GM23338 (cell line): ENCODE measurements at regions not wholly inside any gene's neighbourhood (a gene's known extent, or its start where the extent isn't known, plus 50 kb on each side); places are given as distances from the start of the nearest gene placed in this dataset.

Experiments
- ATAC-seq: fragments of 200-7000 bp; cut with Tn5 transposase; 3 replicates; pipeline ENCODE4 v1.9.1; 2020
- DNase-seq: peaks from one replicate; pipeline ENCODE4 v3.0.0-alpha.2; 2015; ENCODE audit warnings: low spot score
- H2AFZ ChIP-seq: fragments of 200-600 bp; sonication (generic); 2 replicates; pipeline ENCODE4 v1.8.0; 2016; ENCODE audit warnings: antibody characterized with exemption, mild to moderate bottlenecking, moderate library complexity
- H3F3A ChIP-seq: fragments of 200-600 bp; sonication (generic); replicated peaks from 2 replicates; pipeline ENCODE4 v1.8.0; 2017; ENCODE audit warnings: antibody characterized with exemption, mixed run types, low read depth
- H3K27ac ChIP-seq: fragments of 200-600 bp; sonication (generic); 2 replicates; pipeline ENCODE4 v1.6.1; 2016; ENCODE audit warnings: low read depth
- H3K27me3 ChIP-seq: fragments of 200-600 bp; sonication (generic); 2 replicates; pipeline ENCODE4 v1.8.0; 2016; ENCODE audit warnings: mild to moderate bottlenecking, mixed run types, moderate library complexity; ENCODE audit not compliant: insufficient read depth
- H3K36me3 ChIP-seq: fragments of 200-600 bp; sonication (generic); 2 replicates; pipeline ENCODE4 v1.8.0; 2016; ENCODE audit warnings: mild to moderate bottlenecking; ENCODE audit not compliant: insufficient read depth
- H3K4me1 ChIP-seq: fragments of 200-600 bp; sonication (generic); 2 replicates; pipeline ENCODE4 v1.8.0; 2016; ENCODE audit warnings: mild to moderate bottlenecking, moderate library complexity; ENCODE audit not compliant: insufficient read depth
- H3K4me2 ChIP-seq: fragments of 200-600 bp; sonication (generic); 2 replicates; pipeline ENCODE4 v1.7.1; 2017; ENCODE audit warnings: mixed run types
- H3K4me3 ChIP-seq: fragments of 200-600 bp; sonication (generic); 2 replicates; pipeline ENCODE4 v1.6.1; 2016; ENCODE audit warnings: mixed run types
- H3K79me2 ChIP-seq: fragments of 200-600 bp; sonication (generic); replicated peaks from 2 replicates; pipeline ENCODE4 v1.8.0; 2017; ENCODE audit warnings: mild to moderate bottlenecking; ENCODE audit not compliant: insufficient read depth
- H3K9me2 ChIP-seq: fragments of 200-600 bp; sonication (generic); 2 replicates; pipeline ENCODE4 v1.8.0; 2017; ENCODE audit not compliant: insufficient read depth
- H4K20me1 ChIP-seq: fragments of 200-600 bp; sonication (generic); replicated peaks from 2 replicates; pipeline ENCODE4 v1.8.0; 2017; ENCODE audit warnings: mild to moderate bottlenecking; ENCODE audit not compliant: insufficient read depth
- H3K27ac Mint-ChIP-seq: 2 replicates; pipeline ENCODE4 v1.8.0; 2020; ENCODE audit warnings: inconsistent platforms, mild to moderate bottlenecking, moderate library complexity, mixed read lengths
- H3K27me3 Mint-ChIP-seq: 3 replicates; pipeline ENCODE4 v1.8.0; 2022; ENCODE audit warnings: low read depth, mild to moderate bottlenecking, moderate library complexity, mixed read lengths, inconsistent platforms; ENCODE audit not compliant: insufficient read depth, poor library complexity
- H3K36me3 Mint-ChIP-seq: 3 replicates; pipeline ENCODE4 v1.8.0; 2021; ENCODE audit warnings: low read depth, mild to moderate bottlenecking, inconsistent platforms, moderate library complexity, mixed read lengths
- H3K4me1 Mint-ChIP-seq: 3 replicates; pipeline ENCODE4 v1.8.0; 2020; ENCODE audit warnings: mild to moderate bottlenecking, inconsistent platforms, mixed read lengths
- H3K4me3 Mint-ChIP-seq: 3 replicates; pipeline ENCODE4 v1.8.0; 2021; ENCODE audit warnings: moderate library complexity, mild to moderate bottlenecking, inconsistent platforms, mixed read lengths
- H3K9me3 Mint-ChIP-seq: 3 replicates; pipeline ENCODE4 v1.8.0; 2020; ENCODE audit warnings: moderate library complexity, mild to moderate bottlenecking, inconsistent platforms, mixed read lengths
- CREB1 ChIP-seq: fragments of 250-450 bp; sonication (Bioruptor Pico); IDR thresholded peaks from 2 replicates; pipeline ENCODE4 v1.5.0; 2020; ENCODE audit warnings: low read depth, mild to moderate bottlenecking, moderate library complexity
- EZH2 ChIP-seq: fragments of 200-600 bp; sonication (generic); IDR thresholded peaks from one replicate; pipeline ENCODE4 v1.8.0; 2017; ENCODE audit warnings: antibody characterized with exemption, mild to moderate bottlenecking, low read depth; ENCODE audit not compliant: unreplicated experiment
- EZH2phosphoT487 ChIP-seq: fragments of 200-600 bp; sonication (generic); IDR thresholded peaks from one replicate; pipeline ENCODE4 v1.8.1; 2018; ENCODE audit warnings: antibody characterized with exemption; ENCODE audit not compliant: unreplicated experiment
- JUNB ChIP-seq: IDR thresholded peaks from one replicate; pipeline ENCODE4 v1.6.1; 2016; ENCODE audit warnings: antibody characterized with exemption; ENCODE audit not compliant: unreplicated experiment
- NANOG ChIP-seq: IDR thresholded peaks from 2 replicates; pipeline ENCODE4 v1.6.1; 2016; ENCODE audit warnings: antibody characterized with exemption, borderline replicate concordance
- POLR2AphosphoS5 ChIP-seq: IDR thresholded peaks from 2 replicates; pipeline ENCODE4 v1.6.1; 2016; ENCODE audit warnings: antibody characterized with exemption, low read depth
- REST ChIP-seq: IDR thresholded peaks from one replicate; pipeline ENCODE4 v1.6.1; 2018; ENCODE audit warnings: antibody characterized with exemption; ENCODE audit not compliant: unreplicated experiment
- STAT1 ChIP-seq: IDR thresholded peaks from one replicate; pipeline ENCODE4 v1.6.1; 2016; ENCODE audit warnings: antibody characterized with exemption; ENCODE audit not compliant: unreplicated experiment
- ZNF114 ChIP-seq: fragments of 250-450 bp; sonication (Bioruptor Pico); IDR thresholded peaks from 2 replicates; pipeline ENCODE4 v1.5.0; 2020; ENCODE audit warnings: mild to moderate bottlenecking, moderate library complexity
- ZNF331 ChIP-seq: fragments of 250-450 bp; sonication (Bioruptor Pico); IDR thresholded peaks from 2 replicates; pipeline ENCODE4 v1.5.0; 2020; ENCODE audit warnings: low read depth, mild to moderate bottlenecking, moderate library complexity
- ZNF462 ChIP-seq: fragments of 250-450 bp; sonication (Bioruptor Pico); IDR thresholded peaks from 2 replicates; pipeline ENCODE4 v1.5.0; 2020; ENCODE audit warnings: mild to moderate bottlenecking, moderate library complexity

- Histone ChIP-seq H3K4me1 (peaks cover 7% of the 10 kb centered on the region; the same call in 1 of the 2 replicates), H3K9me2 (peaks cover 6% of the 10 kb centered on the region; the same call in 1 of the 2 replicates), H3K79me2 (no peaks in the 10 kb centered on the region), H3K27ac (no peak overlapping the region), H3F3A (no peaks in the 10 kb centered on the region), H3K4me2 (no peak overlapping the region), H2AFZ (no peak overlapping the region), H3K27me3 (no peaks in the 10 kb centered on the region), H3K36me3 (no peaks in the 10 kb centered on the region), H4K20me1 (no peaks in the 10 kb centered on the region), H3K4me3 (no peak overlapping the region)
- Mint-ChIP-seq H3K4me1 (peaks cover 25% of the 10 kb centered on the region), H3K9me3 (no peaks in the 10 kb centered on the region), H3K27me3 (no peaks in the 10 kb centered on the region), H3K27ac (no peak overlapping the region), H3K4me3 (no peak overlapping the region), H3K36me3 (no peaks in the 10 kb centered on the region)
- no peak for DNase-seq
- no peak for ATAC-seq
- no peak for TF ChIP-seq ZNF114
- TF ChIP-seq POLR2AphosphoS5, result no peak
- TF ChIP-seq EZH2, result no peak
- no peak for TF ChIP-seq NANOG
- no peak for TF ChIP-seq REST
- TF ChIP-seq EZH2phosphoT487, result no peak
- TF ChIP-seq ZNF331 (CRISPR knock-in tag), result no peak
- TF ChIP-seq CREB1 (CRISPR knock-in tag), result no peak
- no peak for TF ChIP-seq JUNB
- TF ChIP-seq STAT1, result no peak
- TF ChIP-seq ZNF462, result no peak
These were observed 181.8 kb downstream of the ATXN7L3B start for GRCh38 chr12:74719447-74719846.
